Suprapubic skin (tissue), 4 donors: ENCODE measurements at regions not wholly inside any gene's neighbourhood (a gene's known extent, or its start where the extent isn't known, plus 50 kb on each side); places are given as distances from the start of the nearest gene placed in this dataset.

Experiments used
- DNase-seq, 2 donors: peaks; one replicate each; pipeline ENCODE4 v3.0.0-alpha.2; 2019; ENCODE audit warnings: low spot score in 2 of 2
- H3K27ac ChIP-seq: fragments of 200-600 bp; sonication (generic); one replicate; pipeline ENCODE4 v1.5.1; 2019
- H3K27me3 ChIP-seq: fragments of 200-600 bp; sonication (generic); one replicate; pipeline ENCODE4 v1.5.1; 2019
- H3K36me3 ChIP-seq: fragments of 200-600 bp; sonication (generic); one replicate; pipeline ENCODE4 v1.5.1; 2019
- H3K4me1 ChIP-seq: fragments of 200-600 bp; sonication (generic); one replicate; pipeline ENCODE4 v1.5.1; 2019
- H3K4me3 ChIP-seq: fragments of 200-600 bp; sonication (generic); one replicate; pipeline ENCODE4 v1.5.1; 2019; ENCODE audit warnings: mild to moderate bottlenecking
- H3K9me3 ChIP-seq: fragments of 200-600 bp; sonication (generic); one replicate; pipeline ENCODE4 v1.5.1; 2019
- CTCF ChIP-seq, 2 donors: fragments of 200-600 bp in 1 of 2; fragments of 450-650 bp in 1 of 2; sonication (generic) in 1 of 2; IDR thresholded peaks; one replicate each; pipeline ENCODE4 v1.5.1; 2016 to 2019; ENCODE audit warnings: antibody characterized with exemption in 2 of 2, mild to moderate bottlenecking in 1 of 2, moderate library complexity in 1 of 2
- EP300 ChIP-seq: sonication (generic); formaldehyde crosslinking; IDR thresholded peaks from one replicate; pipeline ENCODE4 v1.6.1; 2017; ENCODE audit warnings: antibody characterized with exemption
- POLR2A ChIP-seq, 2 donors: fragments of 450-650 bp; IDR thresholded peaks; one replicate each; pipeline ENCODE4 v1.6.1; 2017; ENCODE audit warnings: antibody characterized with exemption in 2 of 2, mild to moderate bottlenecking in 2 of 2, moderate library complexity in 2 of 2
- POLR2AphosphoS5 ChIP-seq, 3 donors: sonication (generic); formaldehyde crosslinking; IDR thresholded peaks; one replicate each; pipeline ENCODE4 v1.6.1; 2017; ENCODE audit warnings: antibody characterized with exemption in 3 of 3
- WGBS: methylation state at CpG from one replicate; pipeline ENCODE4 v1.1.5; 2018; 5-methylcytosine and 5-hydroxymethylcytosine counted together

- Histone ChIP-seq H3K27me3 (no peaks in the 10 kb centered on the region), H3K9me3 (no peaks in the 10 kb centered on the region), H3K27ac (no peak overlapping the region), H3K4me1 (no peaks in the 10 kb centered on the region), H3K4me3 (no peak overlapping the region), H3K36me3 (no peaks in the 10 kb centered on the region)
- DNase-seq, result no peak
- TF ChIP-seq CTCF (IDR thresholded peaks at IDR 0.05), result no peak
- 77% methylated on average over 5 of the region's 5 CpGs for WGBS
Measured at GRCh38 chr7:46157404-46157803, 236.3 kb upstream of the IGFBP3 start.

GRCh38 chr7:46156853-46157252, 235.8 kb upstream of the IGFBP3 start:
- WGBS, result 73% methylated on average over 2 of the region's 2 CpGs

GRCh38 chr7:46156086-46156485, 235.0 kb upstream of the IGFBP3 start:
- TF ChIP-seq POLR2AphosphoS5 (IDR thresholded peaks at IDR 0.05), result no peak
- TF ChIP-seq POLR2A (IDR thresholded peaks at IDR 0.05), result no peak
- TF ChIP-seq CTCF (IDR thresholded peaks at IDR 0.05), result no peak
- TF ChIP-seq EP300, result no peak
- H3K27ac ChIP-seq, result no peak overlapping the region
- WGBS, result 64% methylated on average over 3 of the region's 3 CpGs
- H3K4me3 ChIP-seq, result no peak overlapping the region
- H3K9me3 ChIP-seq, result no peaks in the 10 kb centered on the region
- no peaks in the 10 kb centered on the region for H3K4me1 ChIP-seq
- DNase-seq, result no peak
- no peaks in the 10 kb centered on the region for H3K27me3 ChIP-seq
- H3K36me3 ChIP-seq, result no peaks in the 10 kb centered on the region

More at GRCh38 chr7:46156853-46157252, 235.8 kb upstream of the IGFBP3 start:
- TF ChIP-seq EP300 (no peak), POLR2AphosphoS5 (IDR thresholded peaks at IDR 0.05) (no peak), CTCF (IDR thresholded peaks at IDR 0.05) (no peak), POLR2A (IDR thresholded peaks at IDR 0.05) (no peak)
- no peak overlapping the region for H3K27ac ChIP-seq
- no peaks in the 10 kb centered on the region for H3K9me3 ChIP-seq
- no peak overlapping the region for H3K4me3 ChIP-seq
- no peak for DNase-seq
- H3K4me1 ChIP-seq, result no peaks in the 10 kb centered on the region
- H3K36me3 ChIP-seq, result no peaks in the 10 kb centered on the region
- H3K27me3 ChIP-seq, result no peaks in the 10 kb centered on the region

GRCh38 chr7:46155367-46155766, 234.3 kb upstream of the IGFBP3 start:
- Histone ChIP-seq H3K4me1 (no peaks in the 10 kb centered on the region), H3K9me3 (no peaks in the 10 kb centered on the region), H3K36me3 (no peaks in the 10 kb centered on the region), H3K27ac (no peak overlapping the region), H3K4me3 (no peak overlapping the region), H3K27me3 (no peaks in the 10 kb centered on the region)
- DNase-seq, result no peak
- TF ChIP-seq EP300 (no peak), POLR2A (IDR thresholded peaks at IDR 0.05) (no peak), CTCF (IDR thresholded peaks at IDR 0.05) (no peak), POLR2AphosphoS5 (IDR thresholded peaks at IDR 0.05) (no peak)
- WGBS, result 95% methylated on average over 4 of the region's 4 CpGs

- no peak overlapping the region for H3K4me3 ChIP-seq
- H3K27ac ChIP-seq, result no peak overlapping the region
Measured at GRCh38 chr7:46153951-46154787, 233.1 kb upstream of the IGFBP3 start.

More at GRCh38 chr7:46153951-46154787, 233.1 kb upstream of the IGFBP3 start:
- Histone ChIP-seq H3K4me1 (no peaks in the 10 kb centered on the region), H3K9me3 (no peaks in the 10 kb centered on the region), H3K27me3 (no peaks in the 10 kb centered on the region), H3K36me3 (no peaks in the 10 kb centered on the region)
- WGBS, result 57% methylated on average over 6 of the region's 6 CpGs
- DNase-seq, result no peak
- TF ChIP-seq POLR2A (IDR thresholded peaks at IDR 0.05) (no peak), EP300 (no peak), CTCF (IDR thresholded peaks at IDR 0.05) (no peak), POLR2AphosphoS5 (IDR thresholded peaks at IDR 0.05) (no peak)
